ENCODE measurements at regions not wholly inside any gene's neighbourhood (a gene's known extent, or its start where the extent isn't known, plus 50 kb on each side); places are given as distances from the start of the nearest gene placed in this dataset.

DNA sequence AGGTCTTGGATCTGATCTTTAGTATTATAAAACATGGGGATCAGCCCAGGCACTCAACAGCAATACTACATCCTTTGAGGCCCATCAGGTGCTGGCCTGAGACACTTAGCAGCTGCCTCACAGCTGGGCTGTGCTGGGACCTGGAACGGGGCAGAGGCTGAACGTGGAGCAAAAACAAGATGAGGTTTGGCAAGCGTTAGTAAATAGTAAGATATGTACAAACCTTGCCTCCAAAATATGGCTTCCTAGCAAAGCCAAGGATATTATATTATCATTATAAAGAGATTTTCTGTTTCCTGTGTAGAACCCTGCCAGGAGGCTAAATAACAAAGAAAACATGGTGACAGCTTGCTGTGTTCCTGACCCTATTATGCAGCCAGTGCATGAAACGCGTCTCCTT lies 60.0 kb upstream of the SPON1 start:
- peaks cover 0 to 7% (median 6%) of the 10 kb centered on the region in 4 donors for H3K9me3 ChIP-seq
- no peaks in the 10 kb centered on the region for H3K4me1 ChIP-seq
- 63 to 69% methylated on average over 5 of the region's 5 CpGs for WGBS, 2 donors
- H3K4me3 ChIP-seq, result no peak overlapping the region
- no peak for DNase-seq
- H3K27ac ChIP-seq, result no peak overlapping the region
- no peaks in the 10 kb centered on the region for H3K36me3 ChIP-seq
- no peak for TF ChIP-seq EP300 (IDR thresholded peaks at IDR 0.05)
- TF ChIP-seq, protein P1, sequence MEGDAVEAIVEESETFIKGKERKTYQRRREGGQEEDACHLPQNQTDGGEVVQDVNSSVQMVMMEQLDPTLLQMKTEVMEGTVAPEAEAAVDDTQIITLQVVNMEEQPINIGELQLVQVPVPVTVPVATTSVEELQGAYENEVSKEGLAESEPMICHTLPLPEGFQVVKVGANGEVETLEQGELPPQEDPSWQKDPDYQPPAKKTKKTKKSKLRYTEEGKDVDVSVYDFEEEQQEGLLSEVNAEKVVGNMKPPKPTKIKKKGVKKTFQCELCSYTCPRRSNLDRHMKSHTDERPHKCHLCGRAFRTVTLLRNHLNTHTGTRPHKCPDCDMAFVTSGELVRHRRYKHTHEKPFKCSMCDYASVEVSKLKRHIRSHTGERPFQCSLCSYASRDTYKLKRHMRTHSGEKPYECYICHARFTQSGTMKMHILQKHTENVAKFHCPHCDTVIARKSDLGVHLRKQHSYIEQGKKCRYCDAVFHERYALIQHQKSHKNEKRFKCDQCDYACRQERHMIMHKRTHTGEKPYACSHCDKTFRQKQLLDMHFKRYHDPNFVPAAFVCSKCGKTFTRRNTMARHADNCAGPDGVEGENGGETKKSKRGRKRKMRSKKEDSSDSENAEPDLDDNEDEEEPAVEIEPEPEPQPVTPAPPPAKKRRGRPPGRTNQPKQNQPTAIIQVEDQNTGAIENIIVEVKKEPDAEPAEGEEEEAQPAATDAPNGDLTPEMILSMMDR (IDR thresholded peaks at IDR 0.05), result no peak
- no peak for TF ChIP-seq POLR2AphosphoS5 (IDR thresholded peaks at IDR 0.05)
- TF ChIP-seq POLR2A (IDR thresholded peaks at IDR 0.05), result no peak
- no peak for ATAC-seq (ENCODE audit: low FRiP score in 2 of 2)
- no peaks in the 10 kb centered on the region for H3K27me3 ChIP-seq

DNA sequence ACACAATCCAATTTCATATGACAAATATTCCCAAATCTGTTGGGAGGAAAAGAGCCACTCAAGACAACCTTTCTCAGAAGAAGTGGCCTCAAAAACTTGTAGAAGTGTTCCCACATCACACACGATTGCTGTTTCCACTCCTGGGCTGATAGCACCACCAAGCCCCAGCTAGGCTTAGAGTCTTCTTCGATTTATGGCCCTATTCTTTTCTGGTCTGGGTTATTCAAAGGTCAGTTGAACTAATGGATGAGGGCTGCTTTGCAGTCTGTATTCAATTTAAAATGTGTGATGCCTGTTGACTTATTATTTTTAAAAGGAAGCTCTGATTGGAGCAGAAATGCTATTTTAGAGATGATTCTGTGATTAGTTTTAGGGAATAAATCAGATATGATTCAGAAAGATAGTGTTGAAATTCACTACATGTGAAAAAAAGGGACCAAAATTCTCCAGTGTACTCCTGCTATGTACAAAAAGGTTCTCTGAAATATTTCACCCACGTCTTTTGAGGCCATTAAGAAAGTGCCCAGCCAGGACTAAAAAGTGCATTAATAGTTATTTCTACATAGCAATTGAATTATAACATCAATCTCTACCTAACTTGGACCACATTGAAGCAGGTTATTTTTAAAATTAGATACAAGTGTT lies 57.3 kb upstream of the SPON1 start:
- no peak overlapping the region for H3K27ac ChIP-seq
- H3K4me1 ChIP-seq, result no peaks in the 10 kb centered on the region
- ATAC-seq (ENCODE audit: low FRiP score in 2 of 2) (no peak), DNase-seq (no peak)
- no peak overlapping the region for H3K4me3 ChIP-seq
- no peaks in the 10 kb centered on the region for H3K36me3 ChIP-seq
- 70% methylated on average over 3 of the region's 3 CpGs for WGBS, 2 donors
- H3K27me3 ChIP-seq, result no peaks in the 10 kb centered on the region
- H3K9me3 ChIP-seq, result peaks cover 0 to 9% (median 7%) of the 10 kb centered on the region in 4 donors
- TF ChIP-seq, protein P1 (IDR thresholded peaks at IDR 0.05), result no peak
- TF ChIP-seq POLR2A (IDR thresholded peaks at IDR 0.05), result no peak
- TF ChIP-seq EP300 (IDR thresholded peaks at IDR 0.05), result no peak
- no peak for TF ChIP-seq POLR2AphosphoS5 (IDR thresholded peaks at IDR 0.05)

DNA sequence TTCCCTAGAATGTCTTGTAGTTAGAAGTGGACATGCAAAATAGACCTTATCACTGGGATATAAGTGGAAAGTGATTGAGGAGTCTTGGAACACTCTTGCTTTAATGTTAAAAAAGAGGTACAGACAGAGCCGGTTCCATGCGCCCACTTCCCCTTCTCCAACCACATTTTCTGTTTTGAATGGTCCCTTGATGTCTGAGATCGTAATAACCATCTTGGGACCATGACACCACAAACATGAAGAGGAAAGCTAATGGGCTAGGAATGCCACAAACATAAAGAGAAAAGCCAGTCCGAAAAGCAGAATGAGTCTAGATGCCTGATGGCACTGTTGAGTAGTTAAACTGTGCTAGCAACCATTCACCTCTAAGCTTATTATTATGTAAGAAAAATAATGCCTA lies 54.8 kb upstream of the SPON1 start:
- TF ChIP-seq, protein P1 (IDR thresholded peaks at IDR 0.05), result no peak
- no peak for TF ChIP-seq POLR2A (IDR thresholded peaks at IDR 0.05)
- no peak for TF ChIP-seq EP300 (IDR thresholded peaks at IDR 0.05)
- no peak for TF ChIP-seq POLR2AphosphoS5 (IDR thresholded peaks at IDR 0.05)
- Histone ChIP-seq H3K4me1 (no peaks in the 10 kb centered on the region), H3K4me3 (no peak overlapping the region), H3K27me3 (no peaks in the 10 kb centered on the region), H3K36me3 (no peaks in the 10 kb centered on the region), H3K27ac (no peak overlapping the region), H3K9me3 (peaks cover 0 to 9% (median 7%) of the 10 kb centered on the region in 4 donors)
- WGBS, 2 donors, result 86 to 89% methylated on average over 4 of the region's 4 CpGs
- DNase-seq (no peak), ATAC-seq (ENCODE audit: low FRiP score in 2 of 2) (no peak)

DNA sequence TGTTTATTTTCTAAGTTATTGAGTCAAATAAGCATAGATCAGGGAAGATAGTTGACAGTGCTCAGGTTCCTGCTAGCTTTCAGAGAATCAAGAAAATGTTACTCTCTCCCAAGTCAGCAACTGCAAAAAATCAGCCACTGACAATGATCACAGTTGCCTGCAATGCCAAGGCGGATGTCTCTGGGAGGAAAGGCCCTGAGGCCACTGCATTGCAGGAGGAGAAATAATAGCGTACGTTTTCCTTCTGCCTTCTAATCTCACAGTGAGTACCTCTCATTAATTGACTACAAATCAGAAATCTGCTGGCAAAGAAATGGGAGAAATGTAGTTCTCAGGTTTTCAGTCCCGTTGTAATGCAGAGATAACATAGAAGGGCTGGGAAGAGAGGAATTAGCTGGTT lies 54.0 kb upstream of the SPON1 start:
- WGBS, 2 donors, result 83 to 87% methylated on average over 4 of the region's 4 CpGs
- Histone ChIP-seq H3K9me3 (peaks cover 0 to 9% (median 7%) of the 10 kb centered on the region in 4 donors), H3K27me3 (no peaks in the 10 kb centered on the region), H3K27ac (no peak overlapping the region), H3K4me1 (no peaks in the 10 kb centered on the region), H3K36me3 (no peaks in the 10 kb centered on the region), H3K4me3 (no peak overlapping the region)
- DNase-seq (no peak), ATAC-seq (ENCODE audit: low FRiP score in 2 of 2) (no peak)
- TF ChIP-seq POLR2A (IDR thresholded peaks at IDR 0.05) (no peak), EP300 (IDR thresholded peaks at IDR 0.05) (no peak), POLR2AphosphoS5 (IDR thresholded peaks at IDR 0.05) (no peak)
- TF ChIP-seq, protein P1 (IDR thresholded peaks at IDR 0.05), result no peak

Small RNAs in the stretch of these regions (small RNA-seq; reads per million reads assigned to genes)
- gene RNA5SP331, result 0 reads per million in 4 donors

Data from upper lobe of left lung (tissue), 6 donors.